ENCODE measurements at regions not wholly inside any gene's neighbourhood (a gene's known extent, or its start where the extent isn't known, plus 50 kb on each side); places are given as distances from the start of the nearest gene placed in this dataset.

GRCh38 chr22:48807155-48807554 lies 1020.5 kb downstream of the BRD1 start:
- no peak overlapping the region for H3K27ac ChIP-seq (ENCODE audit: low read depth)
- Mint-ChIP-seq H3K36me3 (ENCODE audit: low read depth) (peaks cover 3% of the 10 kb centered on the region; the same call in 2 of the 3 replicates), H3K9me3 (peaks cover 3% of the 10 kb centered on the region; the same call in 2 of the 3 replicates), H3K4me3 (no peak overlapping the region), H3K27me3 (ENCODE audit: insufficient read depth, low read depth, poor library complexity) (peaks cover 6% of the 10 kb centered on the region), H3K27ac (no peak overlapping the region), H3K4me1 (no peaks in the 10 kb centered on the region)
- H3F3A ChIP-seq (replicated peaks; ENCODE audit: low read depth): no peaks in the 10 kb centered on the region
- TF ChIP-seq EZH2phosphoT487 (IDR thresholded peaks at IDR 0.05; ENCODE audit: unreplicated experiment) (no peak), ZNF114 (CRISPR knock-in tag; IDR thresholded peaks at IDR 0.05) (no peak), ZNF462 (CRISPR knock-in tag; IDR thresholded peaks at IDR 0.05) (no peak), JUNB (IDR thresholded peaks at IDR 0.05; ENCODE audit: unreplicated experiment) (no peak), STAT1 (IDR thresholded peaks at IDR 0.05; ENCODE audit: unreplicated experiment) (no peak), ZNF331 (CRISPR knock-in tag; IDR thresholded peaks at IDR 0.05; ENCODE audit: low read depth) (no peak), ETS1 (IDR thresholded peaks at IDR 0.05) (no peak), EZH2 (IDR thresholded peaks at IDR 0.05; ENCODE audit: low read depth, unreplicated experiment) (no peak), CREB1 (CRISPR knock-in tag; IDR thresholded peaks at IDR 0.05; ENCODE audit: low read depth) (no peak), REST (IDR thresholded peaks at IDR 0.05; ENCODE audit: unreplicated experiment) (no peak), NANOG (IDR thresholded peaks at IDR 0.05; ENCODE audit: borderline replicate concordance) (no peak), POLR2AphosphoS5 (IDR thresholded peaks at IDR 0.05; ENCODE audit: low read depth) (no peak), CTCF (conservative IDR thresholded peaks at IDR 0.05; ENCODE audit: low read depth in 2 of 2) (no peak)
- DNase-seq (ENCODE audit: low spot score) (no peak), ATAC-seq (no peak)
- no peaks in the 10 kb centered on the region for H4K20me1 ChIP-seq (replicated peaks; ENCODE audit: insufficient read depth)
- H3K79me2 ChIP-seq (replicated peaks; ENCODE audit: insufficient read depth): no peaks in the 10 kb centered on the region
- H2AFZ ChIP-seq: no peak overlapping the region
- no peaks in the 10 kb centered on the region for H3K36me3 ChIP-seq (ENCODE audit: insufficient read depth)
- no peak overlapping the region for H3K4me2 ChIP-seq
- H3K27me3 ChIP-seq (ENCODE audit: insufficient read depth): no peaks in the 10 kb centered on the region
- H3K4me3 ChIP-seq: no peak overlapping the region
- H3K4me1 ChIP-seq (ENCODE audit: insufficient read depth): no peaks in the 10 kb centered on the region
- no peaks in the 10 kb centered on the region for H3K9me2 ChIP-seq (ENCODE audit: insufficient read depth)

Data from GM23338 (cell line).